Activated CD8-positive, alpha-beta T cell treated with anti-CD3 and anti-CD28 coated beads for 36 hours (primary cell): ENCODE measurements at regions not wholly inside any gene's neighbourhood (a gene's known extent, or its start where the extent isn't known, plus 50 kb on each side); places are given as distances from the start of the nearest gene placed in this dataset.

Experiments used
- ATAC-seq: fragments of 200-7000 bp; cut with Tn5 transposase; one replicate; pipeline ENCODE4 v1.10.0; 2021; ENCODE audit warnings: mild to moderate bottlenecking, moderate library complexity
- CTCF ChIA-PET: fragments of 350-600 bp; sonication (Branson Sonifier 250); formaldehyde crosslinking; loops from one replicate; lab custom pipeline; 2021; ENCODE audit warnings: antibody characterized with exemption; lab: Charles Lee
- POLR2A ChIA-PET: fragments of 350-600 bp; sonication (Branson Sonifier 250); formaldehyde crosslinking; loops from one replicate; lab custom pipeline; 2021; ENCODE audit warnings: antibody characterized with exemption; lab: Charles Lee
- DNase-seq: peaks from one replicate; pipeline ENCODE4 v3.0.0-alpha.2; 2020
- H3K27ac Mint-ChIP-seq: one replicate; pipeline ENCODE4 v1.8.0; 2021; ENCODE audit warnings: mild to moderate bottlenecking, mixed read lengths
- H3K27me3 Mint-ChIP-seq: one replicate; pipeline ENCODE4 v1.8.0; 2021; ENCODE audit warnings: mixed read lengths
- H3K36me3 Mint-ChIP-seq: one replicate; pipeline ENCODE4 v1.8.0; 2021; ENCODE audit warnings: low read depth, mixed read lengths
- H3K4me1 Mint-ChIP-seq: one replicate; pipeline ENCODE4 v1.8.0; 2021; ENCODE audit warnings: low read depth, mixed read lengths
- H3K4me3 Mint-ChIP-seq: one replicate; pipeline ENCODE4 v1.8.0; 2021; ENCODE audit warnings: mild to moderate bottlenecking, moderate library complexity, mixed read lengths
- H3K9me3 Mint-ChIP-seq: one replicate; pipeline ENCODE4 v1.8.0; 2021; ENCODE audit warnings: mixed read lengths
- CTCF ChIP-seq: fragments of 200-600 bp; IDR thresholded peaks from one replicate; pipeline ENCODE4 v1.8.0; 2022; ENCODE audit warnings: antibody characterized with exemption, mild to moderate bottlenecking
- intact Hi-C: fragments of 100-400 bp; cut with micrococcal nuclease; formaldehyde crosslinking; loops from one replicate; pipeline ENCODE4 v1.10.0; 2022

- no peak overlapping the region for H3K27ac Mint-ChIP-seq
- peaks cover 3% of the 10 kb centered on the region for H3K27me3 Mint-ChIP-seq
- no peak for DNase-seq
- no peaks in the 10 kb centered on the region for H3K4me1 Mint-ChIP-seq
- H3K36me3 Mint-ChIP-seq = no peaks in the 10 kb centered on the region
- no peak for ATAC-seq
- intact Hi-C loops = no loop called here
- no peak overlapping the region for H3K4me3 Mint-ChIP-seq
- no peak for TF ChIP-seq CTCF
- POLR2A ChIA-PET = no interaction called here
- no peaks in the 10 kb centered on the region for H3K9me3 Mint-ChIP-seq
- CTCF ChIA-PET = no interaction called here
These were observed 292.2 kb downstream of the MN1 start for GRCh38 chr22:27509132-27509920.

DNA sequence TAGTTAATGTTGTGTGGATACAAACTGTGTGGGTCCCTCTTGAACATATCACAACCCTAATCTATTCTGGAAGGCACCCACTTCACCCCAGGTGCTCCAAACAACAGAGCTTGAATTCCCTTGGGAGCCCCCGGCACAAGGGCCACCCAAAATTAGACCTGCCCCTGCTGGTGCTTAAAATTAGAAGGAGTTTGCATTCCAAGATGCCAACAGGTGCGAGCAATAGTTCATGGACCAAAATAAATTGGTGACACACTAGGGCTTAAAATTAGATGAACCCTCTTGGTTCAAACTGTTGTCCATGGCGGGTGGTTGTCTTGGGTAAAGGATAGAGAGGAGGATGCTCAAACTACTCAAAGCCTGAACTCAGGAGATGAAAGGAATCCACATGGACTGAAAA lies 291.5 kb downstream of the MN1 start:
- no peak for DNase-seq
- Mint-ChIP-seq H3K9me3 (no peaks in the 10 kb centered on the region), H3K4me3 (no peak overlapping the region), H3K4me1 (no peaks in the 10 kb centered on the region), H3K27ac (no peak overlapping the region), H3K27me3 (peaks cover 3% of the 10 kb centered on the region), H3K36me3 (no peaks in the 10 kb centered on the region)
- POLR2A ChIA-PET = no interaction called here
- CTCF ChIA-PET = no interaction called here
- ATAC-seq = no peak
- intact Hi-C loops = no loop called here
- no peak for TF ChIP-seq CTCF

- DNase-seq (no peak), ATAC-seq (no peak)
- Mint-ChIP-seq H3K36me3 (no peaks in the 10 kb centered on the region), H3K27me3 (peaks cover 3% of the 10 kb centered on the region), H3K4me3 (no peak overlapping the region), H3K9me3 (no peaks in the 10 kb centered on the region), H3K4me1 (no peaks in the 10 kb centered on the region), H3K27ac (no peak overlapping the region)
- CTCF ChIA-PET = no interaction called here
- TF ChIP-seq CTCF = no peak
- POLR2A ChIA-PET = no interaction called here
- intact Hi-C loops = no loop called here
These were observed 289.2 kb downstream of the MN1 start for GRCh38 chr22:27512283-27512761.

GRCh38 chr22:27513021-27513420 lies 288.5 kb downstream of the MN1 start:
- DNase-seq (no peak), ATAC-seq (no peak)
- Mint-ChIP-seq H3K27me3 (peaks cover 3% of the 10 kb centered on the region), H3K27ac (no peak overlapping the region), H3K4me3 (no peak overlapping the region), H3K4me1 (no peaks in the 10 kb centered on the region), H3K36me3 (no peaks in the 10 kb centered on the region), H3K9me3 (no peaks in the 10 kb centered on the region)
- ChIA-PET POLR2A (no interaction called here), CTCF (no interaction called here)
- no peak for TF ChIP-seq CTCF
- intact Hi-C loops = no loop called here

DNA sequence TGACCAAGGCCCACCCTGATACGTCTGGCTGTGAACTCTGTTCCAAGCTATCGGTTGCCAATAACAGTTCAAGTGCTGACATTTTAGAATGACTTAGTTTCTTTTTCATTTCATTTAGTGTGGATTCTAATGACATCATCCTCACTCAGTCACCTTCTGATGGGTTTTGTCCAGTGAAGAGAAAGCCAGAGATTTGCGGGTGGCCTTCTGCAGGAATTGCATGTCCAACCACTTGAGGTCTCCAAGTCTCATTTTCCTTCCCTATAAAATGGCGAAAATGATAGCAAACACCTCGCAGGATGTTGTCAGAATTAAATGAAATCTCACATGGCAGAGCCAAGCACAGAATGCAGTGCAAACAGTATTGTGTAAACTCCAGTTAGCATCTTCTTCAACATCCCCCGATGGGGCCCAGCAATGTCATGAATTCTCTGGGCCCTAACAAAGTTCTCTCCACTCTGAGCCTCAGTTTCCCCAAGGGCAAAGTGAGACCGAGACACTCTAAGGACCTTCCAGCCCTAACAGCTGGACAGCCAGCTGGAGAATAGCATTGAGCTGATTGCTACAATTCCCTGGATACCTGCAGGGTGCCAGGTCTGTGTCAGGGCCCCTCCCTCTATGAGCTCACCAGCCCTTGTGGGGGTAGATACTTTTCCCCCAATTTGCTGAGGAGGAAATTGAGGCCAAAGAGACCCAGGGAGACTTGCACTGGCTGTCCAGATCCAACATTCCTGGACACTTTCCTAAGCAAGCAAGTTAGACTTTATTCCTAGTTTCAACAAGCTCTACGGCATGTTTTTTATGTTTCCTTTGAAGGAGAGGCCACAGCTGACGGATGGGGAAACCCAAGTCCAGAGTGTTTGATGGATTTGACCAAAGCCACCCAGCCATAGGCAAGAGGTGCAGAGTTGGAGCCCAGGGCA lies 286.7 kb downstream of the MN1 start:
- TF ChIP-seq CTCF = no peak
- Mint-ChIP-seq H3K9me3 (no peaks in the 10 kb centered on the region), H3K4me1 (no peaks in the 10 kb centered on the region), H3K27ac (no peak overlapping the region), H3K36me3 (no peaks in the 10 kb centered on the region), H3K27me3 (peaks cover 5% of the 10 kb centered on the region), H3K4me3 (no peak overlapping the region)
- no peak for DNase-seq
- intact Hi-C loops = no loop called here
- no peak for ATAC-seq
- ChIA-PET CTCF (no interaction called here), POLR2A (no interaction called here)
